ENCODE measurements at regions not wholly inside any gene's neighbourhood (a gene's known extent, or its start where the extent isn't known, plus 50 kb on each side); places are given as distances from the start of the nearest gene placed in this dataset.

- Histone ChIP-seq H3K36me3 (ENCODE audit: low read depth) (no peaks in the 10 kb centered on the region), H3K4me2 (no peak overlapping the region), H3F3A (ENCODE audit: insufficient read depth, low read depth) (no peaks in the 10 kb centered on the region), H3K4me3 (no peak overlapping the region), H3K79me2 (ENCODE audit: low read depth) (no peaks in the 10 kb centered on the region), H3K9me3 (ENCODE audit: insufficient read depth, low read depth) (no peaks in the 10 kb centered on the region), H3K4me1 (replicated peaks; ENCODE audit: insufficient read depth) (no peaks in the 10 kb centered on the region), H4K20me1 (ENCODE audit: insufficient read depth) (no peaks in the 10 kb centered on the region), H3K9me2 (ENCODE audit: insufficient read depth) (no peaks in the 10 kb centered on the region), H2AFZ (no peak overlapping the region), H3K27ac (no peak overlapping the region), H3K27me3 (ENCODE audit: insufficient read depth, low read depth) (no peaks in the 10 kb centered on the region)
- CTCF ChIA-PET, result no interaction called here
- TF ChIP-seq, protein P1, sequence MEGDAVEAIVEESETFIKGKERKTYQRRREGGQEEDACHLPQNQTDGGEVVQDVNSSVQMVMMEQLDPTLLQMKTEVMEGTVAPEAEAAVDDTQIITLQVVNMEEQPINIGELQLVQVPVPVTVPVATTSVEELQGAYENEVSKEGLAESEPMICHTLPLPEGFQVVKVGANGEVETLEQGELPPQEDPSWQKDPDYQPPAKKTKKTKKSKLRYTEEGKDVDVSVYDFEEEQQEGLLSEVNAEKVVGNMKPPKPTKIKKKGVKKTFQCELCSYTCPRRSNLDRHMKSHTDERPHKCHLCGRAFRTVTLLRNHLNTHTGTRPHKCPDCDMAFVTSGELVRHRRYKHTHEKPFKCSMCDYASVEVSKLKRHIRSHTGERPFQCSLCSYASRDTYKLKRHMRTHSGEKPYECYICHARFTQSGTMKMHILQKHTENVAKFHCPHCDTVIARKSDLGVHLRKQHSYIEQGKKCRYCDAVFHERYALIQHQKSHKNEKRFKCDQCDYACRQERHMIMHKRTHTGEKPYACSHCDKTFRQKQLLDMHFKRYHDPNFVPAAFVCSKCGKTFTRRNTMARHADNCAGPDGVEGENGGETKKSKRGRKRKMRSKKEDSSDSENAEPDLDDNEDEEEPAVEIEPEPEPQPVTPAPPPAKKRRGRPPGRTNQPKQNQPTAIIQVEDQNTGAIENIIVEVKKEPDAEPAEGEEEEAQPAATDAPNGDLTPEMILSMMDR (conservative IDR thresholded peaks at IDR 0.05), result no peak
- TF ChIP-seq EZH2 (IDR thresholded peaks at IDR 0.05; ENCODE audit: low read depth), result no peak
- intact Hi-C loops (cut with micrococcal nuclease; ENCODE audit: unreplicated experiment), result no loop called here
- DNase-seq, result no peak
- no TSS peak for BruUV-seq (replicated peaks)
- POLR2A ChIA-PET (ENCODE audit: unreplicated experiment), result no interaction called here
Measured at GRCh38 chr13:34002141-34002540, 184.2 kb downstream of the RFC3 start.

GRCh38 chr13:34002924-34003323 lies 185.0 kb downstream of the RFC3 start:
- Histone ChIP-seq H3K4me2 (no peak overlapping the region), H4K20me1 (ENCODE audit: insufficient read depth) (no peaks in the 10 kb centered on the region), H2AFZ (no peak overlapping the region), H3K9me3 (ENCODE audit: insufficient read depth, low read depth) (no peaks in the 10 kb centered on the region), H3K27ac (no peak overlapping the region), H3K79me2 (ENCODE audit: low read depth) (no peaks in the 10 kb centered on the region), H3F3A (ENCODE audit: insufficient read depth, low read depth) (no peaks in the 10 kb centered on the region), H3K36me3 (ENCODE audit: low read depth) (no peaks in the 10 kb centered on the region), H3K4me1 (replicated peaks; ENCODE audit: insufficient read depth) (no peaks in the 10 kb centered on the region), H3K27me3 (ENCODE audit: insufficient read depth, low read depth) (no peaks in the 10 kb centered on the region), H3K4me3 (no peak overlapping the region), H3K9me2 (ENCODE audit: insufficient read depth) (no peaks in the 10 kb centered on the region)
- intact Hi-C loops (cut with micrococcal nuclease; ENCODE audit: unreplicated experiment), result no loop called here
- POLR2A ChIA-PET (ENCODE audit: unreplicated experiment), result no interaction called here
- TF ChIP-seq, protein P1 (conservative IDR thresholded peaks at IDR 0.05), result no peak
- BruUV-seq (replicated peaks), result no TSS peak
- CTCF ChIA-PET, result no interaction called here
- no peak for DNase-seq

DNA sequence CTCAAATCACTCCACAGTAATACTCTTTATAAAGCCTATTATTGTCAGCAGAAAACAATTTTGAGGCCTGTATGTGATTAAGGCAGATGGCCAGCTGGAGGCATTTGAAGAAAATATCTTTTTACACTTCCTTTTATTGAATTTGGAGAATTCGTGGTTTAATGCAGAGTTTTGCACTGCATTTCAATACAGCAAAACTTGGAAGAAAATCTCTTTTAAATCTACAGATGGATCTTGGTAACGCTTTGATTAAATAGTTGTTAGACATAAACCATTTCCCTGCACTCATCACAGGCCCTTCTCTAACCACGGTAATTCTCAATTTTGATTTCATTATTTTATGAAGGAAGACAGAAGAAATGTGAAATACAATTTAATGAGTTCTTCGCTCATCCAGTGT lies 185.7 kb downstream of the RFC3 start:
- BruUV-seq (replicated peaks), result no TSS peak
- H3K9me3 ChIP-seq (ENCODE audit: insufficient read depth, low read depth), result no peaks in the 10 kb centered on the region
- no peaks in the 10 kb centered on the region for H3K4me1 ChIP-seq (replicated peaks; ENCODE audit: insufficient read depth)
- H2AFZ ChIP-seq, result no peak overlapping the region
- H3K27ac ChIP-seq, result no peak overlapping the region
- no peak for TF ChIP-seq EZH2 (IDR thresholded peaks at IDR 0.05; ENCODE audit: low read depth)
- TF ChIP-seq, protein P1 (conservative IDR thresholded peaks at IDR 0.05), result no peak
- no peak overlapping the region for H3K4me3 ChIP-seq
- H3F3A ChIP-seq (ENCODE audit: insufficient read depth, low read depth), result no peaks in the 10 kb centered on the region
- CTCF ChIA-PET, result no interaction called here
- no peaks in the 10 kb centered on the region for H3K9me2 ChIP-seq (ENCODE audit: insufficient read depth)
- H3K4me2 ChIP-seq, result no peak overlapping the region
- no peak for DNase-seq
- H3K79me2 ChIP-seq (ENCODE audit: low read depth), result no peaks in the 10 kb centered on the region
- no peaks in the 10 kb centered on the region for H3K36me3 ChIP-seq (ENCODE audit: low read depth)
- no peaks in the 10 kb centered on the region for H3K27me3 ChIP-seq (ENCODE audit: insufficient read depth, low read depth)
- intact Hi-C loops (cut with micrococcal nuclease; ENCODE audit: unreplicated experiment), result no loop called here
- no peaks in the 10 kb centered on the region for H4K20me1 ChIP-seq (ENCODE audit: insufficient read depth)
- POLR2A ChIA-PET (ENCODE audit: unreplicated experiment), result no interaction called here
